CD4-positive, CD25-positive, alpha-beta regulatory T cell (primary cell): ENCODE measurements at regions not wholly inside any gene's neighbourhood (a gene's known extent, or its start where the extent isn't known, plus 50 kb on each side); places are given as distances from the start of the nearest gene placed in this dataset.

Experiments used
- ATAC-seq, 2 donors: fragments of 150-1000 bp; cut with Tn5 transposase; one replicate each; pipeline ENCODE4 v1.10.0; 2021; ENCODE audit warnings: low read depth in 2 of 2, moderate number of reproducible peaks in 2 of 2, moderate library complexity in 1 of 2
- DNase-seq, 3 donors: peaks; one replicate each; pipeline versions ENCODE4 v3.0.0 to v3.0.0-alpha.2; 2012 to 2022; ENCODE audit warnings: mixed read lengths in 1 of 3
- H3K27ac ChIP-seq: one replicate; pipeline ENCODE4 v1.7.0; 2013; ENCODE audit warnings: mild to moderate bottlenecking, low read length; ENCODE audit not compliant: insufficient read depth, poor library complexity, severe bottlenecking
- H3K27me3 ChIP-seq: one replicate; pipeline ENCODE4 v1.7.0; 2013; ENCODE audit warnings: low read length; ENCODE audit not compliant: control insufficient read depth, insufficient read depth
- H3K36me3 ChIP-seq: one replicate; pipeline ENCODE4 v1.7.0; 2013; ENCODE audit warnings: mild to moderate bottlenecking, low read length, moderate library complexity; ENCODE audit not compliant: control insufficient read depth, insufficient read depth
- H3K4me1 ChIP-seq: 2 replicates; pipeline ENCODE4 v1.7.0; 2013; ENCODE audit warnings: mild to moderate bottlenecking, low read length; ENCODE audit not compliant: insufficient read depth, control insufficient read depth, poor library complexity, severe bottlenecking
- H3K4me3 ChIP-seq: one replicate; pipeline ENCODE4 v1.7.0; 2013; ENCODE audit warnings: low read depth, mild to moderate bottlenecking, low read length, moderate library complexity
- H3K9me3 ChIP-seq, 2 experiments: 1 replicate in 1 of 2; 2 replicates in 1 of 2; pipeline ENCODE4 v1.7.0; 2013; ENCODE audit warnings: low read length in 2 of 2, mild to moderate bottlenecking in 1 of 2, moderate library complexity in 1 of 2; ENCODE audit not compliant: control insufficient read depth in 2 of 2
- H3K27ac Mint-ChIP-seq, 3 donors: one replicate each; pipeline ENCODE4 v1.8.0; 2020 to 2022; ENCODE audit warnings: mild to moderate bottlenecking in 3 of 3, mixed read lengths in 3 of 3, moderate library complexity in 2 of 3
- H3K27me3 Mint-ChIP-seq: one replicate; pipeline ENCODE4 v1.8.0; 2022; ENCODE audit warnings: mild to moderate bottlenecking, mixed read lengths
- H3K36me3 Mint-ChIP-seq: one replicate; pipeline ENCODE4 v1.8.0; 2020; ENCODE audit warnings: mixed read lengths
- H3K4me1 Mint-ChIP-seq, 4 donors: one replicate each; pipeline ENCODE4 v1.8.0; 2020 to 2022; ENCODE audit warnings: mixed read lengths in 4 of 4, mild to moderate bottlenecking in 1 of 4
- H3K4me3 Mint-ChIP-seq, 4 donors: one replicate each; pipeline ENCODE4 v1.8.0; 2020 to 2022; ENCODE audit warnings: mild to moderate bottlenecking in 4 of 4, mixed read lengths in 4 of 4, moderate library complexity in 3 of 4
- H3K9me3 Mint-ChIP-seq, 7 donors: one replicate each; pipeline ENCODE4 v1.8.0; 2020 to 2022; ENCODE audit warnings: mixed read lengths in 7 of 7, mild to moderate bottlenecking in 3 of 7, moderate library complexity in 2 of 7

GRCh38 chr1:162916407-162916806 is 55.4 kb upstream of the CCDC190 start:
- H3K4me3 Mint-ChIP-seq: no peak overlapping the region
- no peak overlapping the region for H3K27ac Mint-ChIP-seq
- Histone ChIP-seq H3K4me3 (no peak overlapping the region), H3K4me1 (no peaks in the 10 kb centered on the region), H3K27ac (no peak overlapping the region), H3K9me3 (no peaks in the 10 kb centered on the region), H3K27me3 (peaks cover 3% of the 10 kb centered on the region), H3K36me3 (no peaks in the 10 kb centered on the region)
- H3K4me1 Mint-ChIP-seq: no peaks in the 10 kb centered on the region
- H3K27me3 Mint-ChIP-seq: peaks cover 13% of the 10 kb centered on the region
- peaks cover 0 to 12% (median 4%) of the 10 kb centered on the region in 7 donors for H3K9me3 Mint-ChIP-seq
- no peaks in the 10 kb centered on the region for H3K36me3 Mint-ChIP-seq
- no peak for ATAC-seq
- DNase-seq: no peak

- Mint-ChIP-seq H3K4me1 (no peaks in the 10 kb centered on the region), H3K27ac (no peak overlapping the region), H3K9me3 (peaks cover 0 to 12% (median 5%) of the 10 kb centered on the region in 7 donors), H3K4me3 (no peak overlapping the region), H3K36me3 (no peaks in the 10 kb centered on the region), H3K27me3 (peaks cover 4% of the 10 kb centered on the region)
- no peaks in the 10 kb centered on the region for H3K4me1 ChIP-seq
- no peak for DNase-seq
- no peaks in the 10 kb centered on the region for H3K36me3 ChIP-seq
- H3K27me3 ChIP-seq: peaks cover 3% of the 10 kb centered on the region
- no peaks in the 10 kb centered on the region for H3K9me3 ChIP-seq
- H3K27ac ChIP-seq: no peak overlapping the region
- no peak overlapping the region for H3K4me3 ChIP-seq
- ATAC-seq: no peak
Measured at GRCh38 chr1:162914601-162915000, 53.6 kb upstream of the CCDC190 start.

DNA sequence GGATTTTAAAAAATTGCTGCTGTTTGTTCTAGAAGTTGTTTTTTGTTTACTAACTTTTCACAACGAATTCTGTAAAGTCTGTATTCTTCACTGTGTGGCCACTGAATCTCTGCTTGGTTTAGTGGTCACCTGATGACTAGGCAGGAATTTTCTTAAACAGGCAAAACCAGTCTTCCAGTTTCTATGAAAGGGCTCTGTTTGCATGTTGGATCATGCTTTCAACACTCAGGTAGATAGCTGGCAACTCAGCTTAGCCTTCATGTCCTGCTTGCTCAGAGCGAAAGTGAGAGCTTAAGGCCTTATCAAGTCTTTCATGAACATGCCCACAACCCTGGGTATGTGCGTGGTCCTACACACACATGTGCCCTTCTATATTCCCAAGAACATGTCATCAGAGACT is 52.4 kb upstream of the CCDC190 start:
- no peak overlapping the region for H3K4me3 ChIP-seq
- Mint-ChIP-seq H3K4me1 (no peaks in the 10 kb centered on the region), H3K27ac (no peak overlapping the region), H3K9me3 (peaks cover 0 to 12% (median 5%) of the 10 kb centered on the region in 7 donors), H3K36me3 (no peaks in the 10 kb centered on the region), H3K4me3 (no peak overlapping the region), H3K27me3 (no peaks in the 10 kb centered on the region)
- DNase-seq (no peak), ATAC-seq (no peak)
- H3K9me3 ChIP-seq: no peaks in the 10 kb centered on the region
- peaks cover 3% of the 10 kb centered on the region for H3K27me3 ChIP-seq
- H3K27ac ChIP-seq: no peak overlapping the region
- H3K4me1 ChIP-seq: no peaks in the 10 kb centered on the region
- H3K36me3 ChIP-seq: no peaks in the 10 kb centered on the region

DNA sequence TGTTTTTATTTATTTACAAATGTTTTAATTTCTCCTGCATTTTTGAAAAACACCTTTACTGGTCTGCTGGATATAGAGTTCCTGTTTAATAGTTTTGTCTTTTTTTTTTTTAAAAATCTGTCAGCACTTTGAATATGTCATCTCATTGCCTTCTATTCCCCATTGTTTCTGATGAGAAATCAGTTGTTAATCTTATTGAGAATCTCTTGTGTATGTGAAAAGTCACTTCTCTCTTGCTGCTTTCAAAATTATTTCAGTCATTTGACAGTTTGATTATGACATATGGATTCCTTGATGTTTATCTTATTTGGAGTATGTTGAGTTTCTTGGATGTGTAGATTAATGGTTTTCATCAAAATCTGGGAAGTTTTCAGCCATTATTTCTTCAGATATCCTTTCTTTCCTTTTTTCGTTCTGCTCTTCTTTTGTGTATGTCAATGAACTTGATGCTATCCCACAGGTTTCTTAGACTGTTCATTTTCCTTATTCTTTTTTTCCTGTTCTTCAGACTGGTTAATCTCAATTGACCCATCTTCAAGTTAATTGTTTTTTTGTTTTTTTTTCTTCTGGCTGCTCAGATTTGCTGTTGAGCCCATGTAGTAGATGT is 51.2 kb upstream of the CCDC190 start:
- Histone ChIP-seq H3K4me3 (no peak overlapping the region), H3K9me3 (no peaks in the 10 kb centered on the region), H3K4me1 (no peaks in the 10 kb centered on the region), H3K27ac (no peak overlapping the region), H3K36me3 (no peaks in the 10 kb centered on the region), H3K27me3 (peaks cover 3% of the 10 kb centered on the region)
- no peaks in the 10 kb centered on the region for H3K4me1 Mint-ChIP-seq
- DNase-seq (no peak), ATAC-seq (no peak)
- no peak overlapping the region for H3K4me3 Mint-ChIP-seq
- no peaks in the 10 kb centered on the region for H3K36me3 Mint-ChIP-seq
- H3K27ac Mint-ChIP-seq: no peak overlapping the region
- no peaks in the 10 kb centered on the region for H3K27me3 Mint-ChIP-seq
- peaks cover 0 to 12% (median 5%) of the 10 kb centered on the region in 7 donors for H3K9me3 Mint-ChIP-seq
